HG02798 (cell line): ENCODE measurements at regions not wholly inside any gene's neighbourhood (a gene's known extent, or its start where the extent isn't known, plus 50 kb on each side); places are given as distances from the start of the nearest gene placed in this dataset.

Experiments
- ATAC-seq: cut with Tn5 transposase; IDR thresholded peaks from one replicate; pipeline ENCODE4 v1.9.1; 2021; ENCODE audit warnings: mild to moderate bottlenecking; ENCODE audit not compliant: unreplicated experiment, poor library complexity

DNA sequence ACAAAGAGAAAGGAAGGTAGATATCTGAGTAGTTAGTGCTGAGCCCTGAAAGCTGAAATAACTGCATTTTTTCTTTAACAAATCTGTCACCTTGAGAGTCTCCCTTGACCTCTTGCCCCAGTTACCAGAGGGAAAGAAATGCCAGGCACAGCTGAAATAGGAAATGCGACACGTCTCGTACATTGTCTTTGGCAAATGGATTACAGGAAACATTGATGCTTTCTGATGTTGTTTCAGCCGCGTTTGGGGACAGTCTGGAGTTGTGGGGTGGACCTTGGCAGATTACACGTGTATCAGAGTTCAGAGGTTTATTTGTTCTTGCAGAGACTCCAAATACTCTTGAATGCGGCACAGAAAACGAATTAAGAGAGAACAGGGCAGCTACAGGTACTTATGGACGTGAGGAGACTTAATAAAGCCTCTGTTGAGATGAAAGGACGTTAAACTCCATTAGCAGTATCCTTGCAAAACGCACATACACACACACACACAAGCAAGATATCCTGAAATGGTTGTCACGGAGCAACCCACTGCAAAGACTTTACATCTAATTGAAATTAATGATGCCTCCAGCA lies 272.8 kb upstream of the RORA start:
- no peak for ATAC-seq

DNA sequence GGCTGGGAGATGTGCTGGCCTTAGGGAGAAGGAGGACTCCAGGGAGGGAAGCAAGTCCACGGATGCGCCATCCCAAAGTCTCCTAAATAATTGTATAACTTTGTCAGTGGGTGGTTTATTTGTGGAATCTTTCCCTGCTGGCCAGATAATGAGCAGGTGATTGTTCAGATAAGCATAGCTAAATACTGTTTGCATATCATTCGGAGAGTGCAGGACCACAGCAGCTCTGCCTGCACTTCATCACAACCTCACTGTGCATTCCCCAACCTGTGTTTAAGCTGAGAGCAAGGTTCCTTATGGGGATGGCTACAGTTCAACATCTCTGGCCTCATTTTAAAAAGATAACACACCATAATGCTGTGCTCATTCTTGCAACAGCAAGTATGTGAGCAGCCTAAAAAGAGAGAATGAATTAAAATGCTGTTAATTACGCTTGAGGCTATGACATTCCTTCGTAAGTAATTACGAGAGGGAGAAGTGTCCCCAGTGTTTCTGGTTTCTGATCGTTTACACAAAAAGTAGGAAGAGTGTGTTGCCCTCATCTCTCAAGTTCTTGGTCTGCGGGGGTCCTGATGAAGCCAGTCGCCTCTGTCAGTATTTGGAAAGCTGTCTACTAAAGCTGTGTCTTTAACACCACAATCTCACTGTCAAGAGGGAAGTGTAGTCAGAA lies 272.0 kb upstream of the RORA start:
- no peak for ATAC-seq

DNA sequence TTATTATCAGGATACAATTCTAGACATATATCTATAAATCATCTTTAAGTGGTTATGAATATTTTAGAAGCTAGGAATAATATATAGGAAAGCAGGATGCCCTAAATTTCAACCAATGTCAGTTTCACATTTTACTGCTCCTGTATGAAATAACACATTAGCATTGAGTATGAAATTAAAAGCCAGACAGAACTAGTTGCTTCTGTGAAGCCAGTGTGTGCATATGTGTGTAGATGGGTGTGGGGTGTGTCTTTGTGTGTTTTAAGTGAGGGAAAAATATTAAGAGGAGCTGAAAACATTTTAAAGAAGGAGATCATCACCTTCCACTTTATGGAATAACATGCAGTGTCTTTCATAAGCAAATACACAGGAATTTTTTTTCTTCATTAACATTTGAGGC lies 271.4 kb upstream of the RORA start:
- no peak for ATAC-seq

DNA sequence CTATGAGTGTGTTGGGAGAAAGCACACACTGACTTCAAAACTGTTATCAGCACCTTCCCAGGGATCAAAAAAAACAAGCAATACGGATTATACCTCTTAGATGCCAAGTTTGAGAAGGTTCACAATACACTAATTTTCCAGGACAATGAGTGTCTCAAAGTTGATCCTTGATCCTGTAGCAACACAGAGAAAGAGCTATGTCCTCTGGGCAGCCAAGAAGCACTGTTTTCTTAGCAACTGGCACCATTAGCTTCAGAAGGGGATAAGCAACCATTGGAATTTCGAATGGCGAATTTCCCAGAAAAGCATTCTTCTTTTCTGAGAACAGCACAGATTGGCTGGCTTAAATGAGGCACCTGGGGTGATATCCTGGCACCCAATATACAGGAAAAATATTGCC lies 270.3 kb upstream of the RORA start:
- ATAC-seq: no peak

DNA sequence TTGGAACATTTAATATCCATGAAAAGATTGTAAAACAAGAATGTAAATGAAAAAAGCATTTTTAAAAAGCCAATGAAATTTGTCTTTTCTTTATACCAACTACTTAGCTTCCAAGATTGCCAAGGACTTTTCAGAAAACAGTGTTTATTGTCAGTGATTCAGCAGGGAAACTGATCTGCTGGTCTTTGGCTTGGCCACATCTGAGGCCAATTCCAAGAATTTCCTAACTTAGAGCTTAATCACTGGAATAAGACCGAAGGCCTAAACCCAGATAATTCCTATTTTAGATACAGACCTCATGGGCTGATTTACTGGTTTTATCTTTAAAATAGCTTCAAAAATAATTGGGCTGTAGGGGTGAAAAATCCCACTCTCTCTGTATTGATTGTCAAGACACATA lies 260.5 kb upstream of the RORA start:
- no peak for ATAC-seq

DNA sequence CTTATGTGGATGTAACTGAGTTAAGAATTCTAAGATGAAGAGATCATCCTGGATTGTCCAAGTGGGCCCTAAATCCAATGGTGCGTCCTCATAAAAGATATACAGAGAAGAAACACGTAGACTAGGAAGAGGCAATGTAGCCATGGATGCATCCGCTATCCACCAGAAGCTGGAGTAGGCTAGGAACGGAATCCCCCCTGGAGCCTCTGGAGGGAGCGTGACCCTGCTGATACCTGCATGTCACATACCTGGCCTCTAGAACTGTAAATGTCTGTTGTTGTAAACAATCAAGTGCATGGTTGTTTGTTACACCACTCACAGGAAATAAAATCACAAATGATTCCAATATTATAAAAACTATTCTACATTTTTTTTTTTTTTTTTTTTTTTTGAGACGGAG lies 254.5 kb upstream of the RORA start:
- ATAC-seq: no peak

DNA sequence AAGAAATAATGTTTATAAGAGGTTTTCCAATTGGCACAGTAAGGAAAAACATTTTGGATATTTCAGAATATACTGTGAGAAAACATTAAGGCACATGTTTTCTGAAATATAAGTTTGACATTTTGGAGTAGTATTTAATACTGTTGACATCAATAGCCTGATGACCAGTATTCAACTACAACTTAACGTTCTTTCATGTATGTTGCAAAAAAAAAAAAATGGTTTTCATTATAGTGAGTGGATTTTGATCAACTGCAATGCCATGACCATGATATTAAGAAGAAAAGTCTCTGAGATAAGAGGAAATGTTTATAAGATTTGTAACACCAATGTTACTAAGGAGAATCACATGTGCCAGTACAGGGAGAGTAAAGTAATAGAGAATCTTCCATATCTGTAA lies 252.8 kb upstream of the RORA start:
- no peak for ATAC-seq

DNA sequence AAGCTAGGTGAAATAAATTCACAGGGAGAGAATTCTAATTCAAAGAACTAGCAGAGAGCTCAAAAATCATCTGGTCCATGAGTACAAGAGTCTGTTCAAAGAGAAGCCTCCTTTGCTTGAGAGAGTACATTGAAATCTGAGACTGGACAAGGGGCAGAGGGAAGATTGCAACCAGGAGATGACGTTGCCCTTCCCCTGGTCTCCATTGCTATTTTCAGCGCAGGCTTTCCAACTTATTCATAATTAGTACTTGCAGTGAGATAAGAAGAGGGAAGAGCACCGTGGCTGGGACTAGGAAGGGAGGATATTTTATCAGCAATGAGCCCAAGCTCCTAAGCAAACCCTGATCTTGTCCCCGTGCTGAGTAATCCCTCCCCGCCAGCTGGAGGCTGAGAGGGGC lies 251.8 kb upstream of the RORA start:
- no peak for ATAC-seq

DNA sequence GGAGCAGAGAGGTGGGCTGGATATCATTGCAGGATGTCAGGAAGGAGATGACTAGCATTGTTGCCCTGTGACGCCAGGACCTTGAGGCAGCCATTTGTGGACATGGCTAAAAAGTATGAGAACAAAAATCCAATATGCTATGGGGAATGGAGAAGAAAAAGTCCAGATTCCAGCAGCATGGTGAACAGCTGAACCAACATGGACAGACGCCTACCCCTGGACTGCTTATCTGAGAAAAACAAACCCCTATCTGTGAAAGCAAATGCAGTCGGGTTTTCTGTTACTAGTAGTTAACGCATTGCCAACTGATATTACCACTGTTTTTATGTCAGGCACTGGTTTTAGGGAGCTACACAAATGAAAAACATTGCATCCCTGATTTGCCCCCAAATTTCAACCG lies 251.2 kb upstream of the RORA start:
- ATAC-seq: no peak

DNA sequence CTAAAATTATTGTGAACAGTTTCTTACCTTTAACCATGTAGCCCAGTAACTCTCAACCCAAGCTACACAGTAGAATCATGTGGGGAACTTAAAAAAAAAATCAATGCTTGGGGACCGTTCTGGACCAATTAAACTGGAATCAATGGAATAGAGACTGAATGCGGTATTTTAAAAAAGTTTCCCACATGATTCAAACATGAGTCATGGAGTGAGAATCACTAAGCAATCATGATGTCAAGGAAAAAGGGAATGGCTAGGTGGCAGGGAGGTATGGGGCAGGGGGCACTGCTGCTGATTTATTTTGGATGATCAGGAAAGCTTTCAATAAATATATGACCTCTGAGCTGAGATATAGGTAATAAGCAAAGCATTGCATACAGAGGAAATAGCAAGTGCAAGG lies 250.5 kb upstream of the RORA start:
- no peak for ATAC-seq

DNA sequence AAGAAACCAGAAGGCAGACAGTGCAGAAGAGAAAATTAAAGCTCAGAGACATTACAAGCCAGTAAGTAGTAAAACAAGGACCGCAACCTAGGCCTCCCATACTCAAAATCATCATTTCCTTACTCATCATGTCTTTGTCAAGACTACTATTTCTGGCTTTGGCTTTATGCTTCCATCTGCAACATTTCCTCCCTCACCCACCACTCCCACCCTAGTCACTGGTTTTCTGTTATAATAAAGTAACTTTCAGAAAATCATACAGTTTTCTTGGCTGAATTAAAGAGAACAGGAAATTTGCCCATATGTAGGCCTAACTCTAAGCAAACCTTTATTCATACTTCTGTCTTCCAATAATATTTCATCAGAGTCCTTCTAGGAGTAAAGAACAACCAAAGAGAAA lies 247.6 kb upstream of the RORA start:
- ATAC-seq: no peak

DNA sequence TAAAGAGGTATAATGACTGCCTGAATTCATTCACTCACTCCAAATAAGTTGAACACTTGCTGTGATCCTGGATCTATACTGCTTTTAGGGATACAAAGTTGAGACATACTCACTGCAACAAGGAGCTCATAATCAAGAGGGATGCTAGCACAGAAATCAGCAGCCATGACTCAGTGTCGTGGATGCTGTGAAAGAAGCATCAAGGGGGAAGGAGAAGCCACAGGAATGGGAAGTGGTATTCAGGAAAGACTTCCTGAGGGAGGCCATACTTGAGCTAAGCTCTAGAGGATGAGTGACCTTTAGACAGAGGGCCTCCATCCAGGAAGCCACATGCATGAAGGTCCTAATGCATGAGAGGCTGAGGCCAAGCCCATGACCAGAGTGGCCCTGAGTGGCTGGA lies 245.7 kb upstream of the RORA start:
- no peak for ATAC-seq

DNA sequence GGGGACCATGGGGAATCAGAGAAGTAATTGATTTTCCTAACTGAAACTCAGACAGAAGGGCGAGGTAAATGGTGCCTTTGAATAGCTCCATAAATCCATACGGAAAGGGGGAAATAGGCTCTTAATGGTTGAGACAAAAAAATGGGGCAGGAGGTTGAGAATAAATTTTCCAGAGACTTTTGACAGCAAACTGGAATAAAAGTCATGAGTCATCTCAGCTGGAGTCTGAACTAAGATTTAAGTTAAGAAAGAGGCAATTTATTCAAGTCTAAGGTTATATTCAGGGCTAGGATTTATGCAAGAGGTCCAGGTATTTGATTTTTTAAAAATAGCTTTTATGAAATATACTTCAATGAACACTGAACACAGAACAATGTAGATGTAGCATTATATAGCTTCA lies 238.7 kb upstream of the RORA start:
- ATAC-seq: no peak

DNA sequence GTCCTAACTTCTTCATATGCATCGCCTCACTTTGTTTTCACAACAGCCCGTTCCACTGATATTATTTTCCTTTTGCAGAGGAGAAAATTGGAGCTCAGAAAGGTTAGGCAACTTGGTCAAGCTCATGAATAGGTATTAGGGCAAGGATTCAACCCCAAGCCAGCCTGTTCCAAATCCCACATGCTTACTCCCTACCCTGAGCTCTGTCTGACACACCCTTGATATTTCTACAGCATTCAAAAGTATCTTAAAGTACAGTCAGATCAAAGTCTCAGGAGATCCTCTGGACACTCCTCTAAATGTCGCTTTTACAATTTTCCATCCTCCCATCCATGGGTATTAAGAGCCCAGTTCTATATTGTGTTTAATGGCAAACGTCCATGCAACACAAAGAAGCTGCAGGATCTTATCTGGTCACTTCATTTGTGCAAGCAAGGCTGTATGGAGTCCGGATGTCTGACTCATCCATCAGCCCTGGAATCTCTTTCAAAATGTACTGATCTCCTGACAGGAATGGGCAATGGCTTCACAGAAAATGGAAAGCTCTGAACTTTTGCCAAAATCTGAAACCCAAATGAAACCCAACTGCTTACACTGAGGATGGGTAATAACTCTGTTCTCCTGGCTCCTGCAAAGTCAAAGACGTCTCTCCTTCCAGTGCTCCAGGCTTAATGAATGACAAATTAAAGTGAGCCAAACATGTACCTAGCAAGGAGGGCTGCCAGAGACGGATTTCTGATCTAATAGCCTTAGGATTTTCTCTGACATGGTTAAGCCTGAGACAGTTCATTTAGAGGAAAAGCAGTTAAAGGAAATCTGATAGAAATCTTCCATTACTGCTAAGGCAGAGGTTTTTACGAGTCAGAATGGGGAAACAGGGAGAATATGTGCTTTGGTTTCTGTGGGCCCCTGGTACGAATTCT lies 230.9 kb upstream of the RORA start:
- ATAC-seq: no peak

DNA sequence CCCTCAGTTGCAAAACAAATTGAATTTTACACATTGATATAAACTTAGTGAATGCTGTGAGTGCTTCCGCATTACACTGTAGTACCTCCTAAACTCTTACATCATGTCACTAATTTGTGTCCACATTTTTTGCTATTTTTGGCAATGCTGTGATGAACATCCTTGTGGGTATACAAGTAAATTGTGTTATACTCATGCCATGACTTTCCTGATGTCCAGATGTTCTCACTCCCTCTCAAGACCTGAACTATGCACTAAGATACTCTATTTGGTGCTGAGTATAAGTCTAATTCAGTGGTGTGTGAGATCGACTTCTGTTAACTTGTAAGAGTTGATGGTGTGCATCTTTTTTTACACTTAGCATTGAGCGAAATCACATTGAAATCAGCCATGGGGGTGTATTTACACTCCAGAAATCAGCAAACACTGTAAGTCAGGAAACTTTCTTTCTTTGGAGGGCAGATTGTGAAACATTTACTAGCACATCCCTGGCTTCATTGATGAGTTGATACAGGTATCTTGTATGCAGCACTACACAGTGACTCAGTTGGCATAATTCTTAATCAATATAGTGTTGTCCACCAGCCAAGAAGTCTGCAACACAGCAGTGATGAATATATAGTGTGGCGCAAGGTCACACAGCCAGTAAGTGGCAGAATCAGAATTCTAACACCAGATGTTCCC lies 228.1 kb upstream of the RORA start:
- no peak for ATAC-seq

DNA sequence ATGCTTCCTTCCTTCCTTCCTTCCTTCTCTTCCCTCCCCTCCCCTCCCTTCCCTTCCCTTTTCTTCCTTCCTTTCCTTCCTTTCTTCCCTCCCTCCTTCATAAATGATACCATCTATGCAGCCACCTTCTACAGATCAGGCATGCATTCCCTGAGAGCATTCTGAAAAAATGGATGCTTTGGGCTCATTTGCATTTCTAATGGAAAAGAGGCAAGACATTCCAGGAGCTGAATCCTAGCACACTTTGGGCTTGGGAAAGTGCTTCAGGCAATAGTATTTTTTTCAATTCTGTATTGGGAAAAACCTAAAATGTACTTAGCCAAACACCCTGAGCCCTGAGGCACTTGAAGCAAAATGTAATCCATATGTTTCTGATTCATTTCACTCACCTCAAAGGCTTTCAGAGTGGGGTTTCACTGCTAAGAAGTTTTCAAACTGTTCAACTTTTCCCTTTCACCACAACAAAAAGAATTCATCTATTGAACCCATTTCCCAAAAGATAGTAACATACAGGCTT lies 220.1 kb upstream of the RORA start:
- no peak for ATAC-seq

DNA sequence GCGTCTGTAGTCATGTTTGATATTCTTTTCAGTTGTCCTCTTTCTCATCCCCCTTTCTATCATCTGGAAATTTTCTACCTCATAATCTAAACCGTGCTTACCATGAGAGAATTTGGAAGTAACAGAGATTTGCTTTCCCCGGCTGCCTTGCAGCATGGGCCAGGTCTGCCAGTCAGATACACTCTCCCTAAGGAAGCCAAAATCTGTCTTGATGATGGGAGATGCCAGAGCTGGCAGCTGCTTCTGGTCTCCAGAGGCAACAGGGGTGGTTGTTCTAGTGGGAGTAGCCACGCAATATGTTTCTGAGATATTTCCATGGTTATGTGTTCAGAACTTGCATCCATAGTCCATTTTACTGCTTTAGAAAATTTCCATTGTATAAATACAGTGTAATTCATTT lies 218.9 kb upstream of the RORA start:
- no peak for ATAC-seq

DNA sequence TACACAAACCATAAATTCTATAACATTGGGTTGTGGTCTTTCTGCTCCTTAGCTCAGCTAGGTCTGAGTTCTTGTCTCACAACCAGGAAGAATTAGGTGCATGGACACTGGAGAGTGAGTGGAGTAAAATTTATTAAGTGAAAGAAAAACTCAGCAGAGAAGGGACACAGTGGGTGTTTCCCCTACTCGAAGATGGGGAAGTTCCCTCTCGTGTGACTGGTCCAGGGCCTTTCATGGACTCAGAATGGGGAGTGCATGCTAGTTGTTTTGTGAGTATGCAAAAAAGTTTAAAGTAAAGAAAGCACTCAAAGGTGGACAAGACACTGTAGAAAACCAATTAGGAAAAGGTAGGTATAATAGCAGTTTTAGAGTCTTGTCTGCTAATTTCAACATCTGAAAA lies 215.5 kb upstream of the RORA start:
- ATAC-seq: no peak

DNA sequence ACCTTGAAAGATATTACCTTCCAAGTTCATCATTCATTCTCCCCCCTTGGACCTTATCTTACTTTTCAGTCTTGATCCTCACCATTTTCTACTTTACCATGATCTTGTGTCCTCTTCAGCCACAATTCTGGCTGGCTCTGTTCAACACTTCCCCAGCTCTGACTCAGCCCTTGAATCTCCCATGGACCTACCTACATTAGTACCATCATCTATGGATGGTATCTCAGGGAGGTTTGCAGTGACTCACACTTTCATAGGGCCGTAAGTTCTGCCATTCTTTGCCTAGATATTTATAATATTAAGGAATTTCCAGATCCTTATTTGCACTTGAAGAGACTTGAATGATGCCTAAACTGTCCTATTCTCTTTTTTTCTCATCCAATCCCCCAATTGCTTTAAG lies 213.7 kb upstream of the RORA start:
- ATAC-seq: no peak

DNA sequence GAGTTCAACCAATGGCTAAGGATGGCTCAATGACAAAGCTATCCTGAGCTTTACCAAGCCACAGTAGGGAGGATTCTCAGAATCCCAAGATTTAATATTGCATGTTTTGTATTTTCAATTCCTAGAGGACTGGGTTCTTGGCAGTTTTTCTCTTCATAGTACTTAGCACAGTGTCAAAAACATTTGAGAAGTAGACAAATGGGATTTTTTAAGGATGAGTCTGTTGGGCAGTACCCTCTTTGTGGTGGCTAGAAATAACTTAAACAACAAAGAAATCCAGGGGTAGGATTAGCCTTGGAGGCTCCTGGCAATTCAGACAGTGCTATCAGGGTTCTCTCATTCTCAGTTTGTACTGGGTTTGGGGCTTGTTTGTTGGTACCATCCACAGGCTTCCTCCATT lies 212.8 kb upstream of the RORA start:
- no peak for ATAC-seq

DNA sequence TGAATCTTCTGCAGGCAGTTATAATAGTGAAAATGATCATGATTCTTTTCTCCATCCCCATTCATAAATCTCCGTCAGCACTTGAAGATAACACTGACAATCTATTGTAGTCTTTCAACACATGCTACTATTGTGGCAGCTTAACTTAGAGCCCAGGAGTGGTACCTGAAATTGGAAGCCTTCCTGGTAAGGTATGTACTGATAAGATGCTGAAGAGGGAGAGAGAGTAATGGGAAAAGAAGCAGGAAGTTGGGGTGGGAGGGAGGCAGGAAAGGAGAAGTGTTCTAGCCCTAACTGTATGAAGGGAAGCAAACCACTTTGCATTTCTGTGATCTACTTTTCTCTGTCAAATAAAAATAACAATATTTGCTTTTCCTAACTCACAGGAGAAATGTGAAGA lies 197.4 kb upstream of the RORA start:
- no peak for ATAC-seq
